ENCODE measurements at regions not wholly inside any gene's neighbourhood (a gene's known extent, or its start where the extent isn't known, plus 50 kb on each side); places are given as distances from the start of the nearest gene placed in this dataset.

- no TSS peak for BruUV-seq (replicated peaks)
- TF ChIP-seq TCF7L2 (IDR thresholded peaks at IDR 0.05; ENCODE audit: low read depth, low read length) (no peak), SIN3A (IDR thresholded peaks at IDR 0.05; ENCODE audit: borderline replicate concordance, insufficient read depth, low read depth, low read length) (no peak), POLR2AphosphoS5 (IDR thresholded peaks at IDR 0.05; ENCODE audit: low read depth, low read length) (no peak), REST (IDR thresholded peaks at IDR 0.05; ENCODE audit: insufficient read depth in 1 of 2, low read depth in 2 of 2, low read length in 1 of 2) (no peak), CTCF (IDR thresholded peaks at IDR 0.05) (no peak)
These were observed 110.8 kb upstream of the FSTL4 start for GRCh38 chr5:133723126-133723525.

GRCh38 chr5:133721365-133721764 lies 109.0 kb upstream of the FSTL4 start:
- TF ChIP-seq CTCF (IDR thresholded peaks at IDR 0.05) (no peak), REST (IDR thresholded peaks at IDR 0.05; ENCODE audit: insufficient read depth in 1 of 2, low read depth in 2 of 2, low read length in 1 of 2) (no peak), TCF7L2 (IDR thresholded peaks at IDR 0.05; ENCODE audit: low read depth, low read length) (no peak), SIN3A (IDR thresholded peaks at IDR 0.05; ENCODE audit: borderline replicate concordance, insufficient read depth, low read depth, low read length) (no peak), POLR2AphosphoS5 (IDR thresholded peaks at IDR 0.05; ENCODE audit: low read depth, low read length) (no peak)
- BruUV-seq (replicated peaks) = no TSS peak
- H3K4me1 ChIP-seq (ENCODE audit: control insufficient read depth, insufficient read depth, low read length) = no peaks in the 10 kb centered on the region
- intact Hi-C loops (cut with micrococcal nuclease; ENCODE audit: unreplicated experiment) (no loop called here), in situ Hi-C loops (cut with HindIII; ENCODE audit: low pct_unique_long_range_greater_than_20kb, low sequenced_read_pairs) (no loop called here)
- no peak overlapping the region for H3K4me3 ChIP-seq (ENCODE audit: low read depth in 2 of 2, low read length in 2 of 2)
- no peaks in the 10 kb centered on the region for H3K36me3 ChIP-seq (ENCODE audit: control insufficient read depth, insufficient read depth, low read length)
- peaks cover 9% of the 10 kb centered on the region for H3K27me3 ChIP-seq (ENCODE audit: control insufficient read depth, insufficient read depth, low read length)
- DNase-seq (ENCODE audit: low read depth, low spot score) = no peak
- H3K9me3 ChIP-seq (ENCODE audit: control insufficient read depth, insufficient read depth, low read depth, low read length) = peaks cover 7% of the 10 kb centered on the region; the same call in 1 of the 2 replicates
- ATAC-seq = no peak
- POLR2A ChIA-PET = no interaction called here
- no peak overlapping the region for H3K27ac ChIP-seq (ENCODE audit: low read length)
- CTCF ChIA-PET = no interaction called here

More at GRCh38 chr5:133723126-133723525, 110.8 kb upstream of the FSTL4 start:
- intact Hi-C loops (cut with micrococcal nuclease; ENCODE audit: unreplicated experiment) (no loop called here), in situ Hi-C loops (cut with HindIII; ENCODE audit: low pct_unique_long_range_greater_than_20kb, low sequenced_read_pairs) (no loop called here)
- H3K4me3 ChIP-seq (ENCODE audit: low read depth in 2 of 2, low read length in 2 of 2) = no peak overlapping the region
- ChIA-PET POLR2A (no interaction called here), CTCF (no interaction called here)
- no peaks in the 10 kb centered on the region for H3K36me3 ChIP-seq (ENCODE audit: control insufficient read depth, insufficient read depth, low read length)
- DNase-seq (ENCODE audit: low read depth, low spot score) (no peak), ATAC-seq (no peak)
- peaks cover 12% of the 10 kb centered on the region for H3K27me3 ChIP-seq (ENCODE audit: control insufficient read depth, insufficient read depth, low read length)
- peaks cover 7% of the 10 kb centered on the region; the same call in 1 of the 2 replicates for H3K9me3 ChIP-seq (ENCODE audit: control insufficient read depth, insufficient read depth, low read depth, low read length)
- H3K4me1 ChIP-seq (ENCODE audit: control insufficient read depth, insufficient read depth, low read length) = no peaks in the 10 kb centered on the region
- H3K27ac ChIP-seq (ENCODE audit: low read length) = no peak overlapping the region

Measured in Panc1 (cell line).